Ascending aorta (tissue), 2 donors: ENCODE measurements at regions not wholly inside any gene's neighbourhood (a gene's known extent, or its start where the extent isn't known, plus 50 kb on each side); places are given as distances from the start of the nearest gene placed in this dataset.

Source experiments
- DNase-seq, 2 donors: peaks; one replicate each; pipeline ENCODE4 v3.0.0-alpha.2; 2019; ENCODE audit warnings: low spot score in 2 of 2
- H3K27ac ChIP-seq, 2 donors: fragments of 200-600 bp; sonication (generic); one replicate each; pipeline ENCODE4 v1.5.1; 2016 to 2017; ENCODE audit warnings: mild to moderate bottlenecking in 1 of 2
- H3K27me3 ChIP-seq: fragments of 200-600 bp; sonication (generic); one replicate; pipeline ENCODE4 v1.5.1; 2017
- H3K36me3 ChIP-seq, 2 donors: fragments of 200-600 bp; sonication (generic); one replicate each; pipeline ENCODE4 v1.5.1; 2016
- H3K4me1 ChIP-seq, 2 donors: fragments of 200-600 bp; sonication (generic); one replicate each; pipeline ENCODE4 v1.5.1; 2016 to 2017; ENCODE audit warnings: mild to moderate bottlenecking in 1 of 2
- H3K4me3 ChIP-seq, 2 donors: fragments of 200-600 bp; sonication (generic); one replicate each; pipeline ENCODE4 v1.5.1; 2016 to 2017; ENCODE audit warnings: mild to moderate bottlenecking in 1 of 2
- H3K9me3 ChIP-seq, 2 donors: fragments of 200-600 bp; sonication (generic); one replicate each; pipeline ENCODE4 v1.5.1; 2016
- intact Hi-C: fragments of 100-400 bp; cut with DNase I; formaldehyde crosslinking; loops from one replicate; pipeline ENCODE4 v1.15.1; 2023
- TF ChIP-seq, protein P1 (sequence below), 3 experiments: fragments of 200-600 bp in 2 of 3; fragments of 450-650 bp in 1 of 3; sonication (generic) in 2 of 3; IDR thresholded peaks; one replicate each; pipeline ENCODE4 v1.5.1; 2016 to 2019; ENCODE audit warnings: antibody characterized with exemption in 3 of 3, mild to moderate bottlenecking in 1 of 3, moderate library complexity in 1 of 3

DNA sequence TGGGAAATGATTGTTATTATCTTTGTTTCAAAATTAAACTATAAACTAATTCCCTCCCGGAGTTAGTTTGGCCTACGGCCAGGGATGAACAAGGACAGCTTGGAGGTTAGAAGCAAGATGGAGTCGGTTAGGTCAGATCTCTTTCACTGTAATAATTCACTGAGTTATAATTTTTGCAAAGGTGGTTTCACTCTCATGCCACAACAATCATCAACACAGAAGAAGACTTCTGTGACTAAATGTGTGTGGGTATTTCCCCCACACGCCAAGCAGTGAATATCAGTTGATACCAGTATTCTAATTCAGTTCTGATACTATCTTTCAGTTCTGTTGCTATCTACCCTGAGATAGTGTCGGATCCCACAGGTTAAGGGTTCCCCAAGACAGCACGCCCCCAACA, 215.1 kb downstream of the S1PR1 start:
- TF ChIP-seq, protein P1, sequence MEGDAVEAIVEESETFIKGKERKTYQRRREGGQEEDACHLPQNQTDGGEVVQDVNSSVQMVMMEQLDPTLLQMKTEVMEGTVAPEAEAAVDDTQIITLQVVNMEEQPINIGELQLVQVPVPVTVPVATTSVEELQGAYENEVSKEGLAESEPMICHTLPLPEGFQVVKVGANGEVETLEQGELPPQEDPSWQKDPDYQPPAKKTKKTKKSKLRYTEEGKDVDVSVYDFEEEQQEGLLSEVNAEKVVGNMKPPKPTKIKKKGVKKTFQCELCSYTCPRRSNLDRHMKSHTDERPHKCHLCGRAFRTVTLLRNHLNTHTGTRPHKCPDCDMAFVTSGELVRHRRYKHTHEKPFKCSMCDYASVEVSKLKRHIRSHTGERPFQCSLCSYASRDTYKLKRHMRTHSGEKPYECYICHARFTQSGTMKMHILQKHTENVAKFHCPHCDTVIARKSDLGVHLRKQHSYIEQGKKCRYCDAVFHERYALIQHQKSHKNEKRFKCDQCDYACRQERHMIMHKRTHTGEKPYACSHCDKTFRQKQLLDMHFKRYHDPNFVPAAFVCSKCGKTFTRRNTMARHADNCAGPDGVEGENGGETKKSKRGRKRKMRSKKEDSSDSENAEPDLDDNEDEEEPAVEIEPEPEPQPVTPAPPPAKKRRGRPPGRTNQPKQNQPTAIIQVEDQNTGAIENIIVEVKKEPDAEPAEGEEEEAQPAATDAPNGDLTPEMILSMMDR (IDR thresholded peaks at IDR 0.05): no peak
- no peaks in the 10 kb centered on the region for H3K27me3 ChIP-seq
- H3K36me3 ChIP-seq: no peaks in the 10 kb centered on the region
- H3K9me3 ChIP-seq: no peaks in the 10 kb centered on the region
- H3K27ac ChIP-seq: no peak overlapping the region
- H3K4me1 ChIP-seq: no peaks in the 10 kb centered on the region
- DNase-seq: no peak
- no peak overlapping the region for H3K4me3 ChIP-seq
- intact Hi-C loops: no loop called here

DNA sequence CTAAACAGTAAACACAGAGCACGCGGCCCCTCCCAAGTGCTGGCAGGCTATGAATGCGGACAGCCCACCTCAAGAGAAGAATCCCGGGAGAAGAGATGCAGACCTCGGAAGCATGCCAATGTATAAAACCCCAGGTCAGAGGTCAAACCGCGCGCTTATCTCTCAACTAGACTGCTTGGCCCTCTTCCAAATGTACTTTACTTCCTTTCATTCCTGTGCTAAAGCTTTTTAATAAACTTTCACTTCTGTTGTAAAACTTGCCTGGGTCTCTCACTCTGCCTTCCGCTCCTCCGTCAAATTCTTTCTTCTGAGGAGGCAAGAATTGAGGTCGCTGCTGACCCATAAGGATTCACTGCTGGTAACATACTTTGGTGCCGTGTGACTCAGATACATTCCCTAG, 216.0 kb downstream of the S1PR1 start:
- no peaks in the 10 kb centered on the region for H3K36me3 ChIP-seq
- H3K9me3 ChIP-seq: no peaks in the 10 kb centered on the region
- no peak overlapping the region for H3K27ac ChIP-seq
- no peak for DNase-seq
- no peak overlapping the region for H3K4me3 ChIP-seq
- H3K4me1 ChIP-seq: no peaks in the 10 kb centered on the region
- no peaks in the 10 kb centered on the region for H3K27me3 ChIP-seq
- TF ChIP-seq, protein P1 (IDR thresholded peaks at IDR 0.05): no peak
- intact Hi-C loops: no loop called here

DNA sequence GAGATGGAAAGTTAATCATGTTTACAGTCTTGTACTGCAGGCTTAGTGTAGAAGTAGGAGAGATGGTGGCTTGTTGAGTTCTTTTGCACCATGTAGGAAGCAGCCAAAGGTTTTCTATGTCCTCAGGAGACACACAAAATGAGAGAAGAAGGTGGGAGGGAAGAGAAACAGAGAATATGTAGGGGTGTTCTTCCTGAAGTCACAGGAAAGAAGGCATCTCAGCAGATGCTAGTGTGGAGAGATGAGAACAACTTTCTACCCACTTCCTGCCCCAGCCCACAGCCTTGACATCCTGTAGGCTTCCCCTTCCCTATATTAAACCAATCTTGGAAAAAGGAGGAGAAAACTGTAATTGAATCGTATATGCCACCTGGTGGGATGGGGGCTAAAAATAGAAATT, 217.0 kb downstream of the S1PR1 start:
- no peak for DNase-seq
- Histone ChIP-seq H3K27me3 (no peaks in the 10 kb centered on the region), H3K4me3 (no peak overlapping the region), H3K27ac (no peak overlapping the region), H3K4me1 (no peaks in the 10 kb centered on the region), H3K9me3 (no peaks in the 10 kb centered on the region), H3K36me3 (no peaks in the 10 kb centered on the region)
- intact Hi-C loops: no loop called here
- TF ChIP-seq, protein P1 (IDR thresholded peaks at IDR 0.05): no peak

DNA sequence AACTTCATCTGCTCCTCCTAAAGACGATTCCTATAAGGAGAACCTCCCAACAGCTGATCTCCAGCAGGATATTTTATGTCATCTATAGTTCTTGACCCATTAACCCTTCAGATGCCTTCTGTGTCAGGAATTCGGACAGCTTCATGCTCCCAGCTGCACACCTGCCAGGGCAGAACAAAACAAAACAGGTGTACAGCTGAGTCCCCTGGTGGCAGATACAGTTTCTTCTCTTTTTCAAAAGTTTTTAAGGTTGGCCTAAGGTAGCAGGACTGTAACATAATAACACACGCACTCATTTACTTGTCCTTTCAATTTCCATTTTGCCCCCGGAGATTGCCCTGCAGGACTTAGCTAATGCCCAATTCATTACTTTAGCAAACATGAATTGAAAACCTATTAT, 218.3 kb downstream of the S1PR1 start:
- DNase-seq: no peak

DNA sequence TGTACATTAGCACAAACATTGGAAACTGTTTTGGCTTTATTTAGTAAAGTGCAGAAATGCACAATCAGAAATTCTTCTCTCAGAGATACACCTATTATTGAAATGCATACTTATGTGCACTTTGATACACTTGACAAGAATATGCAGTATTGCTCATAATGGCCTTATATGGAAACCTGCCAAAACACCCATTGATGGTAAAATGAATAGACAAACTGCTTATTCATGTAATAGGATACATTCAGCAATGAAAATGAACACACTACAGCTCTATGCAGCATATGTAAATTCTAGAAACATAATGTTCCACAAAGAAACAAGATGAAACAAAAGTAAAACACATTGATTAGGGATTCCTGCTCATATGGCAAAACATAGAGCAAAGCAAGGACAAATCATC, 223.9 kb downstream of the S1PR1 start:
- H3K36me3 ChIP-seq: no peaks in the 10 kb centered on the region
- TF ChIP-seq, protein P1 (IDR thresholded peaks at IDR 0.05): no peak

More for the DNA sequence above, 218.3 kb downstream of the S1PR1 start:
- Histone ChIP-seq H3K9me3 (no peaks in the 10 kb centered on the region), H3K4me3 (no peak overlapping the region), H3K36me3 (no peaks in the 10 kb centered on the region), H3K27me3 (no peaks in the 10 kb centered on the region), H3K4me1 (no peaks in the 10 kb centered on the region), H3K27ac (no peak overlapping the region)
- TF ChIP-seq, protein P1 (IDR thresholded peaks at IDR 0.05): no peak
- intact Hi-C loops: no loop called here

DNA sequence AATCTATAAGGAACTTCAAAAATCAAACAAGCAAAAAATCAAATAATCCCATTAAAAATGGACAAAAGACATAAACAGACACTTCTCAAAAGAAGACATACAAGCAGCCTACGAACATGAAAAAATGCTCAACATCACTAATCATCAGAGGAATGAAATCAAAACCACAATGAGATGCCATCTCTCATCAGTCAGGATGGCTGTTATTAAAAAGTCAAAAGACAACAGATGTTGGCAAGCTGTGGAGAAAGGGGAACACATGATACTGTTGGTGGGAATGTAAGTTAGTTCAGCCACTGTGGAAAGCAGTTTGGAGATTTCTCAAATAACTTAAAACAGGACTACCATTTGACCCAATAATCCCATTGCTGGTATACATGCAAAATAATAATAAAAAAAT, 226.4 kb downstream of the S1PR1 start:
- Histone ChIP-seq H3K4me3 (no peak overlapping the region), H3K27ac (no peak overlapping the region), H3K36me3 (no peaks in the 10 kb centered on the region), H3K9me3 (no peaks in the 10 kb centered on the region), H3K27me3 (no peaks in the 10 kb centered on the region), H3K4me1 (no peaks in the 10 kb centered on the region)
- intact Hi-C loops: no loop called here
- TF ChIP-seq, protein P1 (IDR thresholded peaks at IDR 0.05): no peak
- DNase-seq: no peak

More for the DNA sequence above, 223.9 kb downstream of the S1PR1 start:
- Histone ChIP-seq H3K27me3 (no peaks in the 10 kb centered on the region), H3K9me3 (no peaks in the 10 kb centered on the region), H3K4me3 (no peak overlapping the region), H3K27ac (no peak overlapping the region), H3K4me1 (no peaks in the 10 kb centered on the region)
- intact Hi-C loops: no loop called here
- DNase-seq: no peak
